Choroid plexus epithelial cell (primary cell): ENCODE measurements at regions not wholly inside any gene's neighbourhood (a gene's known extent, or its start where the extent isn't known, plus 50 kb on each side); places are given as distances from the start of the nearest gene placed in this dataset.

Experiments used
- DNase-seq: peaks from one replicate; pipeline ENCODE4 v3.0.0-alpha.2; 2010; ENCODE audit warnings: low read depth
- H3K4me3 ChIP-seq: 2 replicates; pipeline ENCODE4 v1.5.1; 2011; ENCODE audit warnings: low read depth, mild to moderate bottlenecking, control low read depth, low read length, moderate library complexity
- TF ChIP-seq, protein P1 (sequence below): conservative IDR thresholded peaks from 2 replicates; pipeline ENCODE4 v1.5.1; 2011; ENCODE audit warnings: low read depth, mild to moderate bottlenecking, control low read depth, inconsistent platforms, low read length, moderate library complexity

DNA sequence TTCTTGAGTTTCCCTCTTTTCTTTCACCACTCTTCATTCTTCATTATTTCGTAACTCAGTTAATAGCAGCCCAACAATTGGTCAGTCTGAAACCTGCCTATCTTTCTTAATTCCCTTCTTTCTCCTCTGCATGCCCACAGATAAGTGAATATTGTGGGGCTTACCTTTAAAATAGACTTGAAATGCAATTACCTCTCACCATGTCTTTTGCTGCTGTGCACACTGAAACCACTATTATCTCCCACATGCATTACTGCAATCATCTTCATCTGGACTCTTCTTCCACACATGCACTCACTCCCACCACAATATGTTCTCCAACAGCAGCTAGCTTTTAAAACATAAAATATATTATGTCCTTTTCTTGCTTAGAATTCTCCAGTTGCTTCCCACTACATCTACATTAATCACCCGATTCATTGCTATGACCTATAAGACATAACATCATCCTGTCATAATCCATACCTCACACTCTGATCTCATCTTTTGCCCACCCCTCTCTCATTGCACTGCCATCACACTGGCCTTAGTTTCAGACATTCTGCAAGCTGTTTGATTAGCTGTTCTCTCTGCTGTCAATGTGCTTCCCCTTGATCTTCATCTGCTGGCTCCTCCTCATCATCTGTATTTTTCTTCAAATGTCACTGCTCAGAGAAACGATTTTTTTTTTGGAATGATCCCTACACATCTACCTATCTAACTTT lies 304.8 kb downstream of the PTPRC start:
- TF ChIP-seq, protein P1, sequence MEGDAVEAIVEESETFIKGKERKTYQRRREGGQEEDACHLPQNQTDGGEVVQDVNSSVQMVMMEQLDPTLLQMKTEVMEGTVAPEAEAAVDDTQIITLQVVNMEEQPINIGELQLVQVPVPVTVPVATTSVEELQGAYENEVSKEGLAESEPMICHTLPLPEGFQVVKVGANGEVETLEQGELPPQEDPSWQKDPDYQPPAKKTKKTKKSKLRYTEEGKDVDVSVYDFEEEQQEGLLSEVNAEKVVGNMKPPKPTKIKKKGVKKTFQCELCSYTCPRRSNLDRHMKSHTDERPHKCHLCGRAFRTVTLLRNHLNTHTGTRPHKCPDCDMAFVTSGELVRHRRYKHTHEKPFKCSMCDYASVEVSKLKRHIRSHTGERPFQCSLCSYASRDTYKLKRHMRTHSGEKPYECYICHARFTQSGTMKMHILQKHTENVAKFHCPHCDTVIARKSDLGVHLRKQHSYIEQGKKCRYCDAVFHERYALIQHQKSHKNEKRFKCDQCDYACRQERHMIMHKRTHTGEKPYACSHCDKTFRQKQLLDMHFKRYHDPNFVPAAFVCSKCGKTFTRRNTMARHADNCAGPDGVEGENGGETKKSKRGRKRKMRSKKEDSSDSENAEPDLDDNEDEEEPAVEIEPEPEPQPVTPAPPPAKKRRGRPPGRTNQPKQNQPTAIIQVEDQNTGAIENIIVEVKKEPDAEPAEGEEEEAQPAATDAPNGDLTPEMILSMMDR: no peak
- no peak overlapping the region for H3K4me3 ChIP-seq
- DNase-seq: no peak

DNA sequence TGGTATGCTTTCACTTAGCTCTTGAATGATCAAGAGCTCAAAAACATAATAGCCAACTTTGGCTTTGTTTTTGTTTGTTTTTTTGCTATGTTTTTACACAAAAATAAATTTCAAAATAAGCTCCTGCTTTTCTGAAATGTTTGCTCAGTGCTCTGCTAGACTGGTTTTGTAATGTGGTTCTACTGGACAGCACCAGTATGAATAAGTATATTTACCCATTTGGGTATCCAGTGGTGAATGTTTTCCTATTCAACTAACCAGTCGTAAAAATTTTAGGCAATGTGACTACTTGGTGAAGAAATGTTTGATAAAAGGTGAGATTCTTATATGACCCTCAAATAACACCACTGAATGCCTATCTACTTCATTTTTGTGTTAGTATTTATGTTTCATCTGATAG lies 308.6 kb downstream of the PTPRC start:
- no peak overlapping the region for H3K4me3 ChIP-seq
- no peak for DNase-seq
- TF ChIP-seq, protein P1: no peak

DNA sequence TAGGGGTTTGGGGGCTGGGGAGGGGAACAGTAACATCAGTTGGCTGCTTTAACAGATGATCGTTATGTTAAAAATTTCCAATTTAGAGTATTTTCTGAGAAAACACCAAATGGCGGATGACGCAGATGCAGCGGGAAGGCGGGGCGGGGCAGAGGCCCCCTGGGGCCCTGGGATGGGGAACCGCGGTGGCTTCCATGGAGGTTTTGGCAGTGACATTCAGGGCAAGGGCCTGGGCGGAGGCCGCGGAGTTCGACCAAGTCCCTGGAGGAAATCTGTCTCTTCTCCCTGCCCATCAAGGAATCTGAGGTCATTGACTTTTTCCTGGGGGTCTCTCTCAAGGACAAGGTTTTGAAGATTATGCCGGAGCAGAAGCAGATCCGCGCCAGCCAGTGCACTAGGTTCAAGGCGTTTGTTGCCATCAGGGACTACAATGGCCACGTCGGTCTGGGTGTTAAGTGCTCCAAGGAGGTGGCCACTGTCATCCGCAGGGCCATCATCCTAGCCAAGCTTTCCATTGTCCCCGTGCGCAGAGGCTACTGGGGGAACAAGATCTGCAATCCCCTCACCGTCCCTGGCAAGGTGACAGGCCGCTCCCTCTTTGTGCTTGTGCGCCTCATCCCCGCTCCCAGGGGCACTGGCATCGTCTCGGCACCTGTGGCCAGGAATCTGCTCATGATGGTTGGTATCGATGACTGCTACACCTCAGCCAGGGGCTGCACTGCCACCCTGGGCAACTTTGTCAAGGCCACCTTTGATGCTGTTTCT lies 310.2 kb downstream of the PTPRC start:
- DNase-seq: no peak
- TF ChIP-seq, protein P1: no peak
- no peak overlapping the region for H3K4me3 ChIP-seq

DNA sequence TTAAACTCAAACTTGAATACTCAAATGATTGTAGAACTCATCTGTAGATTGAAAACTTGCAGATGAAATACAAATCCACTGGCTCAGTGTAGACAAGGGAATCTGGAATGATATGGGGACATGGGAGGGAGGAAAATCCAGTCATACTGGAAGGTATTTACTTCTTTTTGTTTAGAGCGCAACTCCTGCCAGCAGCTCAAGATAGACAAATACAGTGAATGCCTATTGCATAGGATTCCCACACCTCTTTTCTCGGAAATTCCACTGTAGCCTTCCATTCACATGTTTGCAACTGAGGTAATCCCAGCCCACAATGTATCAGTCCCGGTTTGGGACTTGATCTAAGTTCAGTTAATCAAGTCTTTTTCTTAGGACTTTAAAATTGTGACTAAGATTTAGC lies 311.2 kb downstream of the PTPRC start:
- no peak for DNase-seq
- TF ChIP-seq, protein P1: no peak
- no peak overlapping the region for H3K4me3 ChIP-seq

DNA sequence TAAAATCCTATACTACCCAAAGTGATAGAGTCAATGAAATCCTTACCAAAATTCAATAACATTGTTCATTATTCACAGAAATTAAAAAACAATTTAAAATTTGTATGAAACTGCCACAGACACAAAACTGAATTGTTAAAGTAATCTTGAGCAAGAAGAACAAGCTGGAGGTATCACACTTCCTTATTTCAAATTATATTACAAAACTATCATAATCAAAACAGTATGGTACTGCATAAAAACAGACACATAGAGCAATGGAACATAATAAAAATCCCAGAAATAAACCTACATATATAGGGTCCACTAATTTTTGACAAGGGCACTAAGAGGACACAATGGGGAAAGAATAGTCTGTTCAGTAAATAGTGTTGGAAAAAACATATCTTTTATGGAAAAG lies 316.2 kb downstream of the PTPRC start:
- TF ChIP-seq, protein P1: no peak

DNA sequence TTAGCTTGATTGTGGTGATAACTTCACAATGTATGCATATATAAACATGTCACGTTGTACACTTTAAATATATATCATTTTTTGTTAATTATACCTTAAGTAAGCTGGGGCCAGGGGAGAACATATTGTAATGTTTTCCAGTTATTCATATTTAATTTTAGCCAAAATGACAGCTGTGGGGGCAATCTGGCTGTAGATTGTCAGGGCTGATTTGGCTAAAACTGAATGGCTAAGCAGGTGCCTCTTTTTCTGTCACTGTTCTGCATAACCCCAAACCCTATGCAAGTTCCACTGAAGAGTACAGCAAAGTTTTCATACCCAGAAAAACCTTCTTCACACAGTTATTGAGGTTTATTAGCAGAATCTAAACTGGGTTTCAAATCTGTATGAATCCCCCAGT lies 318.2 kb downstream of the PTPRC start:
- no peak overlapping the region for H3K4me3 ChIP-seq
- TF ChIP-seq, protein P1: no peak

More for the DNA sequence above, 316.2 kb downstream of the PTPRC start:
- DNase-seq: no peak
- no peak overlapping the region for H3K4me3 ChIP-seq

More for the DNA sequence above, 318.2 kb downstream of the PTPRC start:
- DNase-seq: no peak
